GM12891 (cell line): ENCODE measurements at regions not wholly inside any gene's neighbourhood (a gene's known extent, or its start where the extent isn't known, plus 50 kb on each side); places are given as distances from the start of the nearest gene placed in this dataset.
"Not testable (repeated sequence)": the region's sequence is repeated elsewhere in the genome, so short reads cannot be mapped to it uniquely, and the experiment has no call there.

Source experiments
- DNase-seq: peaks from one replicate; pipeline ENCODE4 v3.0.0; 2011; ENCODE audit warnings: low spot score; ENCODE audit not compliant: insufficient read length
- FAIRE-seq: peaks from 2 replicates; lab custom pipeline; 2011; peaks lifted over from hg19 to GRCh38; lab: Jason Lieb, UNC
- PAX5 ChIP-seq: IDR thresholded peaks from 2 replicates; pipeline ENCODE4 v1.6.1; 2011; ENCODE audit warnings: low read length, moderate library complexity, mild to moderate bottlenecking; ENCODE audit not compliant: insufficient read depth, severe bottlenecking
- POLR2A ChIP-seq: IDR thresholded peaks from 2 replicates; pipeline ENCODE4 v1.6.1; 2011; ENCODE audit warnings: low read depth, low read length, control low read depth
- POLR2AphosphoS5 ChIP-seq: IDR thresholded peaks from 2 replicates; pipeline ENCODE4 v1.6.1; 2011; ENCODE audit warnings: low read depth, low read length, control low read depth
- POU2F2 ChIP-seq: IDR thresholded peaks from 2 replicates; pipeline ENCODE4 v1.6.1; 2011; ENCODE audit warnings: low read depth, mild to moderate bottlenecking, control low read depth, low read length, moderate library complexity
- SPI1 ChIP-seq: IDR thresholded peaks from 2 replicates; pipeline ENCODE4 v1.6.1; 2011; ENCODE audit warnings: low read depth, low read length, control low read depth
- TAF1 ChIP-seq: IDR thresholded peaks from 2 replicates; pipeline ENCODE4 v1.6.1; 2011; ENCODE audit warnings: low read depth, low read length, control low read depth

DNA sequence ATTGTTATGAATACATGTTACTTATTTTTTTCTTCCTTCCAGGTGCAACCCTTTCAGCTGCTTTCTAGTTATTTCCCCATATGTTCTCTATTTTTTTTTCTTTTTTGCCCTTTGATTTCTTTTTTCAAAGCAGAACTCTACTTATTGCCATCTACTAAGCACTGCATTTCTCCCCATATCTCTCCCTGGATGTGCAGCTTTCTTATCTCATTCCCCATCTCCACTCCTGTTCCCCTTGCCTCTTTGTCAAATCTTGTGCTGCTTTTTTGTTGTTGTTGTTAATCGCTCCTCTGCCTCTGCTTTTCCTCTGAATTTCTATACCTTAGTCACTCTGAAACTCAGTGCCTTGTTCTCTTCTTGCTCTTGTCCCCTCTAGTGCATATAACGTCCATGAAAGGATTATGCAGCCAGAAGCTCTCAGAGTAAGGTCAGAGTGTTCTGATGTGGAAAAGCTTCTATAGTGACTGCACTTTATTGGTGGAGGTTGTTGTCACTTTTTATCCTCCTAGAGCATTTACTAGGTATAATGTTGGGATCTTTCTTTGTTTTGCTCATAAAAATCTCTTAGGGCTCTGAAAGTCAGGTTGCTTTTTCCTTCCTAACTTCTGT is 51.1 kb upstream of the JADE1 start:
- no peak for TF ChIP-seq PAX5
- no peak for TF ChIP-seq SPI1
- no peak for TF ChIP-seq POLR2A
- no peak for TF ChIP-seq TAF1
- TF ChIP-seq POLR2AphosphoS5: no peak
- TF ChIP-seq POU2F2: no peak
- FAIRE-seq (no peak), DNase-seq (no peak)

DNA sequence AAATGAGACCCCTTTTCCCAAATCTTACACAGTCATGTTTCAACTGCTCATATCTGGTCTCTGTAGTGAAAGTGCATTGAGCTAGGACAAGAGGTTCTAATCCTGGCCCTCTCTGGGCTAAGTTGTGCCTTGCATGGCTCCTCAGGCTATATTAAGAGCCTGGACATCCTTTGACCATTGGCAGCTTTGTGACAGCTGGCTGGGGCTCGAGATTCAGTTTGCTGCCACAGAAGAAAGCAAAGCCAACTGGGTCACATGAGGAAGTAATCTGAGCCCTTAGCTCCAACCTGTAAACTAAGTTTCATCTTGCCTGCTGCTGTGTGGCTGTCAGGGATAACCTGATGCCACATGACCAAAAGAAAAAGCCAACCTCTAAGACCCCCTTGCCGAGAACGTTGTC is 51.8 kb upstream of the JADE1 start:
- no peak for DNase-seq
- TF ChIP-seq TAF1: no peak
- TF ChIP-seq POLR2AphosphoS5: no peak
- no peak for TF ChIP-seq POLR2A
- no peak for TF ChIP-seq SPI1
- TF ChIP-seq POU2F2: no peak
- TF ChIP-seq PAX5: no peak
- no peak for FAIRE-seq

DNA sequence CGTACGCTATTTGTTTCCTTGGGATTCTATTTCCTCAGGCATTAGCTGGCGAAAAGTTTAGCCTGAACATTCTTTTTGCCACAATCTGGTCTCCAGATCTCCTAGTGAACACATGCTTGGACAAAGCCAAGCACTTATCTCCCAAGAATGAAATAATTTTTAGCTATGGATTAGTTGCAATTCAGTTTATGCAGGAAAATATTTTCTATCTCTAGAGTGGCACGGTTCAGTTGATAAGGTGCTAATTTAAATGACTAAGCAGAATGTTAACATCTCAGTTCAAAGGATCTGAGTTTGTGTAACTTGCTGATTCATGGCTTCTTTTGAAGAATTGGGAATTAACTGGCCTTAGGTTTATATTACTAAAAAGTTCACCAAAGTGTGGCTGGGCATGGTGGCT is 58.1 kb upstream of the JADE1 start:
- TF ChIP-seq SPI1: no peak
- DNase-seq: no peak
- FAIRE-seq: no peak

DNA sequence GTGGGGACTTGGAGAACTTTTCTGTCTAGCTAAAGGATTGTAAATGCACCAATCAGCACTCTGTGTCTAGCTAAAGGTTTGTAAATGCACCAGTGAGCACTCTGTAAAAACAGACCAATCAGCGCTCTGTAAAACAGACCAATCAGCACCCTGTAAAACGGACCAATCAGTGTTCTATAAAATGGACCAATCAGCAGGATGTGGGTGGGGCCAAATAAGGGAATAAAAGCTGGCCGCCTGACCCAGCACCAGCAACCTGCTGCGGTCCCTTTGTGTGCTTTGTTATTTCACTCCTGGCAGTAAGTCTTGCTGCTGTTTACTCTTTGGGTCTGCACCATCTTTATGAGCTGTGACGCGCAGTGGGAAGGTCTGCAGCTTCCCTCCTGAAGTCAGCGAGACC is 67.8 kb upstream of the JADE1 start:
- not testable (repeated sequence) for DNase-seq, FAIRE-seq

DNA sequence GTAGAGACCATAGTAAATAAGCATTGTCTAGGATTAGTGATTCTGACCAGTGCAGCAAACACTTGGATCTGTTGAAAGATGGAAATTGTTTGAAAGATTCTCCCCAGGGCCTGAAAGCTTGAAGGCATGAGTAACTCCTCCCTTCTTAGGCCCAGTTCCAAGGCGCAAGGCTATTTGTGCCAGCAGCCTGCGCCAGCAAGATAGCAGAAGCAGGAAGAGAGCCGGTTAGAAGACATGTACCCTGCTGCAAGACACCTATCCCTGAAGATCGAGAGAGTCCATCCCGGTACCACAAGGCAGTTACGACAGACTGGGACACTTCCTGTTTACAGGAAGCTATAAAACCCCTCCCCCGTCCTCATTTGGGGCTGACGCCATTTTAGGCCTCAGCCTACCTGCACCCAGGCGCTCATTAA is 72.4 kb upstream of the JADE1 start:
- FAIRE-seq: no peak
- DNase-seq: no peak
- TF ChIP-seq POU2F2 (no peak), POLR2A (no peak), POLR2AphosphoS5 (no peak), TAF1 (no peak), SPI1 (no peak)

DNA sequence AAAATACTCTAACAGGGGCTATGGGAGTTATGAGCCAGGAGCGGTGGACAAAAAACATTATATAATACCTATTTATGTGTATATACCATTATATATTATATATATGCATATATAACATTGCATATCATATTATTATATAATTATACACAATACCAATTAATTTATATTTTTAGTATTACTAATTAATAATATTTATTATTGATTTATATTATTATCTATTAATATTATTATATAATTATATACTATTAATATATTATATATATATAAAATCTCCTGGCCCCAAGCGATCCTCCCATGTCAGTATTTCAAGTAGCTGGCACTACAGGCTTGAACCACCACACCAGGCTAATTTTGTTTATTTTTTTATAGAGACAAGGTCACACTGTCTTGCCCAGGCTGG is 73.8 kb upstream of the JADE1 start:
- TF ChIP-seq POU2F2 (no peak), PAX5 (no peak), SPI1 (no peak), POLR2A (no peak), POLR2AphosphoS5 (no peak), TAF1 (no peak)
- FAIRE-seq: no peak
- DNase-seq: no peak

DNA sequence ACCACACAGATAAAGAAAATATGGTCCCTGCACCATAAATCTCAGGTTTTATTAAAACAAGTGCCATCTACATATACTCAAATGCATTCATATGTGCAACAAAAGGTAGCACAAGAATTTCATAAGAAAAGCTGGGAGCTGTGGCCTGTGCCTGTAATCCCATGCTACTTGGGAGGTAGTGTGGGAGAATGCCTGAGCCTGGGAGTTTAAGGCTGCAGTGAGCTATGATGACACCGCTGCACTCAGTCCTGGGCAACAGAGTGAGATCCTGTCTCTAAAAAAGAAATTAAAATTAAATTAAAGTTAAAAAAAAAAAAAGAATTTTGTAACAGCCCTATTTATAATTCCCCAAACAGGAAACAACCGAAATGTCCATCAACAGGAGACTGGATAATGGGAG is 81.3 kb upstream of the JADE1 start:
- FAIRE-seq (no peak), DNase-seq (no peak)
- no peak for TF ChIP-seq SPI1

DNA sequence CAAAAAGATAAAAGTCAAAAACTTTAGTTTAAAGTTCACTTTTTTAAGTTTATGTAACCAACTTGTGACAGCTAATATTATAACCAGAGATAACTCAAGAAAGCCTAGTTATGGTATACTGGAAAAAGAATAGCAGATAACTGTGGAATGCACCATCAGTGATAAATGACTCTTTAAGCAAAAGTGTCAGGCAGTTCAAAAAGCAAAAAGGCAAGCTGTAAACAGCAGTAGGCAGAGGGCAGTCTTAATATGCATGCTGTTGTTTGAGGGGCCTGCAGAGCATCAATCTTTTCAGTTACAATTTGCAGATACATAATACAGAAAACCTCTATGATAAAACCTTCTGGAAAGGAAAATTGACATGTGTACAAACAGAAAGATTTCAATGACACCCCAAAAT is 81.8 kb upstream of the JADE1 start:
- FAIRE-seq (no peak), DNase-seq (no peak)
- TF ChIP-seq POU2F2: no peak
- TF ChIP-seq SPI1: no peak
- no peak for TF ChIP-seq PAX5
- no peak for TF ChIP-seq TAF1
- TF ChIP-seq POLR2AphosphoS5: no peak
- TF ChIP-seq POLR2A: no peak

DNA sequence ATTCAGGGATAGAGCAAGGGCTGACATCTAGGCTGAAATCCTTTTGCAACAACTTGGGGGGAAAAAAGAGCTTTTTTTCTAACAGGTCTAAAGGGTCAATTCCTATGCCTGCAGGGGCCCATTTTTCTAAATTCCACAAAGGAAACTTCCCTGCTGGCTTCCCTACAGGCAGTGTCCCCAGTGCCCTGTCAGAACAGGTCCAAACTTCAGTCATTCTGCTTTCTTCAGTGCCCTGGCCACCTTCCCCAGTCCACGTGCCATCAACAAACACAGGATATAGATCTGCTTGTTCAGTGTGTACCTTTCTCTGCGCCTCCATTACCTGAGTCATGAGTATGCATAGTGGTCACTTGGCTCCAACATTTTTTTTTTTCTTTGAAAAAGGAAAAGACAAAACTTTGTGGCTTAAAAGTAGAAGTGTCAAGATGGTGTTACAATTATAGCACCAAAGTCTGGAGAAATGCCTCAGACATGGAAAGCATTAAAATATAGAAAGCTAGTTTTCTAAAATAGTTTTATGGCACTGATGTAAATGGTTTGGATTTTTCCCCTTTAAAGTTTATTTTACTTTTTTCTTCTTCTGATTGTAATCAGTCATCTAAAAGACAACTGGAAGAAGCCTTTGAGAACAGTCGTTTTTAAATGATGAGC is 84.0 kb upstream of the JADE1 start:
- no peak for TF ChIP-seq POLR2A
- FAIRE-seq: no peak

DNA sequence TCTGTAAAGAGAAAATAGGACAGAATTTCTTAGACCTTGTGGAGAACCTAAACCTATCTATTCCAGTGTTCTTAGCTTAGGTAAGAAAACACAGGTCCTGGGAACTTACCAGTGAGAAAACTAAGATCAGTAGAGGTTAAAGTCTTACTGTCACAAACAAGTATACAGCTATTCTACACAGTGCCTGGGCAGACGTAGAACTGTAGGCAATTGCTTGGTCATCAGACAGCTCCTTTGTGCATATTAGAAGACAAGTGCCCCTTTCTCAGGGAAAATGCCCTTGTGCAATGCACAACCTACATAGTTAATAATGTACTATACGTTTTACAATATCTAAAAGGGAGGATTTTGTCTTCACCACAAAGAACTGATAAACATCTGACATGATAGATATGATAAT is 86.6 kb upstream of the JADE1 start:
- no peak for FAIRE-seq
- no peak for DNase-seq
- TF ChIP-seq PAX5 (no peak), POU2F2 (no peak), SPI1 (no peak), POLR2AphosphoS5 (no peak), POLR2A (no peak), TAF1 (no peak)

More for the DNA sequence above, 84.0 kb upstream of the JADE1 start:
- no peak for DNase-seq

DNA sequence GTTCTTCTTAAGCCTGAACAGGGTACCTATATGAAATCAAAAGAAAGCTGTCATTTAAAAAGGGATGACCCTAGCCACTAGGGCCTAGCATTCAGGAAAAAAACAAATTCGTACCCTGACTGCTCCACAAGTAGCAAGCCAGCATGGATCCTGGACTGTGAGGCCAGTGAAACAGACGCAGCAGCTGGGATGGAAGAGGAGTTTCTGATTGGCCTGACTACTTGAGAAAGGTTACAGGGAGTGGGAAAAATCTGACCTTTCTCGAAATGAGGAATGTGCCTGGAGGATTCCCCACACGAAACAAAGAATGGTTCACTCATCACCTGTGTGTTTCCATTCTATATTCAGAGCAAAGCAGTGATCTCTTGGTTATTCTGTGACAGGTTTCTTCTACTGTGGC is 87.6 kb upstream of the JADE1 start:
- DNase-seq: no peak
- FAIRE-seq: no peak
- no peak for TF ChIP-seq POU2F2
- no peak for TF ChIP-seq SPI1
- TF ChIP-seq POLR2AphosphoS5: no peak
- TF ChIP-seq POLR2A: no peak
- no peak for TF ChIP-seq PAX5
- no peak for TF ChIP-seq TAF1
